ENCODE measurements at regions not wholly inside any gene's neighbourhood (a gene's known extent, or its start where the extent isn't known, plus 50 kb on each side); places are given as distances from the start of the nearest gene placed in this dataset.

- TF ChIP-seq CTCF (IDR thresholded peaks at IDR 0.05; ENCODE audit: low read length) = no peak
- TF ChIP-seq EZH2phosphoT487 (IDR thresholded peaks at IDR 0.05; ENCODE audit: low read length) = no peak
These were observed 108.2 kb downstream of the EOMES start for GRCh38 chr3:27613846-27614500.

All from MM.1S (cell line).